Erythroblast (primary cell): ENCODE measurements at regions not wholly inside any gene's neighbourhood (a gene's known extent, or its start where the extent isn't known, plus 50 kb on each side); places are given as distances from the start of the nearest gene placed in this dataset.
"Not testable (repeated sequence)": the region's sequence is repeated elsewhere in the genome, so short reads cannot be mapped to it uniquely, and the experiment has no call there.

Source experiments
- DNase-seq, 2 experiments: peaks; one replicate each; lab custom pipeline; 2025; lab: John Stamatoyannopoulos, UW
- GATA1 ChIP-seq: IDR thresholded peaks from 2 replicates; pipeline ENCODE4 v1.6.1; 2011; ENCODE audit warnings: low read depth, mild to moderate bottlenecking, control low read depth, low read length, moderate library complexity
- POLR2A ChIP-seq: IDR thresholded peaks from 2 replicates; pipeline ENCODE4 v1.6.1; 2011; ENCODE audit warnings: mild to moderate bottlenecking, low read length

- TF ChIP-seq POLR2A (no peak), GATA1 (no peak)
- DNase-seq, result no peak
Observed at GRCh38 chr11:98657711-98658110, 363.0 kb upstream of the CNTN5 start.

DNA sequence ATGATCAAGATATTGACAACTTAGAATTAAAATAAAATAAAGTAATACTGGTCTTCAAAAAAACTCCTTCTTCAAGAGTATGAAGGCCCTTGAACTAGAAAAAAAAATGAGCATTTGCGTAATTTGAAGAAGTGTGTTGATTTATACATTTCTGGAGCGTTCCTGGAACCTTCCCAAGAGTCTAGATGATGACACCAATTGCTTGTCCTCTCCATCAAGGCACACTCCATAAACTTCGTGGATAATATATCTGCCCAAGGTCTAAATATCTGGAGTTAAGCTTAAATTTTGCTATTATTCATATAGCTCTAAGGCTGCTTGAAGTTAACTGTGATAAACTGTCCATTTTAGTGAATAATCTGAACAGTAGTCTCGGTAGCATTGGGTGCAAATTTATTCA is 361.3 kb upstream of the CNTN5 start:
- no peak for TF ChIP-seq GATA1
- no peak for TF ChIP-seq POLR2A
- DNase-seq, result no peak

DNA sequence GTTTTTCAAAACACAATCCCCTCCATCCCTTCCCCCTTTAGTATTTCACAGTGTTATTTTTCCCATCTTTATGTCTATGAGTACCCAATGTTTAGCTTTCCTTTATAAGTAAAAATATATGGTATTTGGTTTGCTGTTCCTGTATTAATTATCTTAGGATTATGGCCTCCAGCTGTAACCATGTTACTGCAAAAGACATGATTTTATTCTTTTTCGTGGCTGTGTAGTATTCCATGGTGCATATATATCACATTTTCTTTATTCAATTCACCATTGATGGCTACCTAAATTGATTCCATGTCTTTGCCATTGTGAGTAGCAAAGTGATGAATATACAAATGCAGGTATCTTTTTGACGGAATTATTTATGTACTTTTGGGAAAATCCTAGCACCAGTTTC is 346.4 kb upstream of the CNTN5 start:
- no peak for DNase-seq
- TF ChIP-seq POLR2A, result no peak
- TF ChIP-seq GATA1, result no peak

GRCh38 chr11:98679673-98680072 is 341.1 kb upstream of the CNTN5 start:
- TF ChIP-seq POLR2A, result no peak
- no peak for TF ChIP-seq GATA1
- no peak for DNase-seq

- no peak for DNase-seq
- no peak for TF ChIP-seq POLR2A
- TF ChIP-seq GATA1, result no peak
Observed at GRCh38 chr11:98701541-98701940, 319.2 kb upstream of the CNTN5 start.

DNA sequence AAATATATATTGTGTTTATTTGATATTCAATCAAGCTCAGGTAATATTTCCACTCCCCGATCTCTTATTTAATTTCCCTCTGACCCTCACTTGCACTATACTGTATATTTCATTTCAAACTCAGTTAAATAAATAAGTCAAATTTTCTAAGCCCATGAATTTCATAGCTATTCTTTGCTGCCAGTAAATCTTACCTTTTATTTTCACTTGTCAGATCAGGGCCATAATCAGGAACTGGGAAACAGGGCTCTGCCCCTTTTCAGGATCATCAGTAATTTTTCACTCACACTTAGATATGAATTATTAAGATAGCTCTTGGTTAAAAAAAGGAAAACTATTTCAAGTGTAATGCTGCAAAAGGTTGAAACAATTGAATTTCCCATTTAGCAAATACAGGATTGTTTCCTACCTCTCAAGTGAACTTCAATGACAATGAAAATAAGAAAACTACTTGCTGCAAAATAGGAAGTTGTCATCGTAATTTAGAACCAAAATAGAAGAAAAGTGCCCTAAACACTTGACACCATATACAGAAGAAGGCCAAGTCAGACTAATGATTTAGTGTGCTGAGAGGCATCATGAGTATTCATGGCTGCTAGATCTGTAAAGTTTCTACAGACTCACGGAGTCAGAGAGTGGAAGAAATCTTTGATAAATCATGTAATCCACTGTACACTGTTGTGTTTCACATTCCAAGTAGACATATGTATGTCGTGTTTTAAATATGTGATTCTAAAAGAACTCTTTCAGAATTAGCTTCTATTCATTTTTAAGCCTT is 316.8 kb upstream of the CNTN5 start:
- no peak for DNase-seq
- no peak for TF ChIP-seq GATA1
- TF ChIP-seq POLR2A, result no peak

DNA sequence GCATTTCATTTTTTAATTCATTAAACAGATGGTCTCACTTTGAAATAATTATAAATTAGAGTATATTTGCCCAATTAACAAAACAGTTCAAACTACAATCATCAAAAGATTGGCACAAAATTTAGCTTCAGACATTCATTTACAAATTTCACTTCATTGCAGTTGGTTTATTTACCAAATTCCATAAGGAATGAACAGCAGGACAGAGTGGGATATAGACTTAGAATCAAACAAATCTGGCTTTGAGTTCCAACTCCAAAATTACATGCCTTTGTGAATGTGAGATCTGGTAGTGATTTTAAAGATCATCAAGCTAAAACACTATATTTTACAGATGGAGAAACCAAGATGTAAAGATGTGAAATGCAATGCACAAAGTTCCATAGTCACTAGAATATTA is 310.7 kb upstream of the CNTN5 start:
- TF ChIP-seq POLR2A, result no peak
- no peak for TF ChIP-seq GATA1
- DNase-seq, result no peak

- no peak for TF ChIP-seq POLR2A
- TF ChIP-seq GATA1, result no peak
- DNase-seq, result no peak
Observed at GRCh38 chr11:98710986-98711385, 309.8 kb upstream of the CNTN5 start.

DNA sequence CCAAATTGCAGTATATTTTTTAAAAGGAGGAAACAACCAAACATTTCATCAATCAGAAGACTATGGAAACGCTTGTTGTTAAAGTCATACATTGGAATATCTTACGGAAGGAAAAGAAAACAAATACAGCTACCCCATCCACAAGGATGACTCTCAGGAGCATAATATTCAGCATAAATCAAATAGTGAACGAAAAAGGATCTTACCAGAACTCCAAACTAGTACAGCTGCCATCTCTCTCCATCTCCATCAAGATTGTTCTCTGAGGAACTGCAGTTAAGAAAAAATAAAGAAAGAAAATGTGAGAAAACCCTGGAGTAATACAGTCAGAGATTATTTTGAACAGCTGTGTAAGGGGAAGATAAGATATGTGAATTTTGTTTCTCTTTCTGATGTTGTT is 299.8 kb upstream of the CNTN5 start:
- TF ChIP-seq GATA1 (no peak), POLR2A (no peak)
- no peak for DNase-seq

GRCh38 chr11:98725471-98725870 is 295.3 kb upstream of the CNTN5 start:
- no peak for DNase-seq
- TF ChIP-seq GATA1, result no peak
- TF ChIP-seq POLR2A, result no peak

- no peak for DNase-seq
- no peak for TF ChIP-seq GATA1
Observed at GRCh38 chr11:98728421-98728820, 292.3 kb upstream of the CNTN5 start.

- TF ChIP-seq POLR2A (no peak), GATA1 (no peak)
- no peak for DNase-seq
Observed at GRCh38 chr11:98729118-98729517, 291.6 kb upstream of the CNTN5 start.

DNA sequence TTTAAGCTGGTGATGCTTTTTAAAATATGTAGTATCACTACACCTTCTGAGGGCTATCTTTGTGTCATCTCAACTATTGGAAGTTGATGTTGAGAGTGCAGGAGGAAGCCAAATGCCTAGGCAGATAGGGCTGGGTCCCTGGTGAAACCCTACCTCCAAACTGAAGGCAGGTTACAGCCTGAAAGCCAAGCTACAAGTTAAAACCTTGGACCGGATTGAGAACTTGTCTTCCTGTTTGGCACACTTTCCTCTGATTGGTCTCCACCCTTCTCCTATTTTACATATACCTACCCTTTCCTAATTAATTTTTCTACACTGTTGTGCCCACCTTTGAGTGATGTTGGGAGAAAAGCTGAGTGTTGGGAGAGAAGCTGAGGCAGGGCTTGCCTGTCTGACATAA is 287.8 kb upstream of the CNTN5 start:
- no peak for TF ChIP-seq POLR2A
- no peak for TF ChIP-seq GATA1
- DNase-seq, result no peak

- not testable (repeated sequence) for DNase-seq
Observed at GRCh38 chr11:98733378-98733777, 287.4 kb upstream of the CNTN5 start.

- no peak for DNase-seq
- TF ChIP-seq GATA1 (no peak), POLR2A (no peak)
Observed at GRCh38 chr11:98734686-98735085, 286.1 kb upstream of the CNTN5 start.

DNA sequence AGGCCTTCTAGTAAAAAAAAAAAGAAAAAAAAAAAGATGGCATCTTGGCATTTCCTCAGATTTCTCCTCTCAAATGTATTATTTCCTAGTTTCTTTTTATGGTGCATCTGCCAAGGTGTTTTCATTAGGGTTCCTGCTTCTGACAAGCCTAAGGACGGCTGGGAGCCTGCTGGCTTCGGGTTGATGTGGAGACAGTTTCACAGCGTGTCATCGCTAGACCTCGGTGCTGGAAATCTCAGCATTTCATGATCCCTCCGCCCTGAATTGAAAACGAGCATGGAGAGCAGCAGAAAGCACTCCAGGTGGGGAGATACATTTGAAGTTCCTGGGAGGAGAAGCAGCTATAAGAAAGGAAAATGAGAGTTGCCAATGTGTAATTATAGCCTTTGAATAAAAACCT is 283.9 kb upstream of the CNTN5 start:
- no peak for TF ChIP-seq POLR2A
- TF ChIP-seq GATA1, result no peak
- DNase-seq, result no peak

DNA sequence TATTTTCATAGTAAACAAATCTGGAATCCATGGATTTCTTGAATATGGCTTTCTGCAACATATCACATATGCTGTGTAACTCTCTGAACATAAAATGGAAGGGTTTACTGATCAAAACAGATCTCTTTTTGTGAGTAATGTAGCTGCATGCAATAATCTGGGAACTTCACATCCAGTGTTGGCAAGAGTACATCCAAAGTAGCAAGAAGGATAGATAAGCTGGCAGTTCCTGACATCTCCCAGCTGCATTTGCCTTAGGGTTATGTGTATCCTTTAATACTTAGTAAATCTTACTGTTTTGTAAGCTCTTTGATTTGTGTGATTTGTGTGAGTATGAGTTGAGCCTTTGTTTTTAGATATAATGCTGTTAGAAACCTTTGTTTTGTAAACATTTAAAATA is 280.4 kb upstream of the CNTN5 start:
- no peak for DNase-seq
- TF ChIP-seq POLR2A (no peak), GATA1 (no peak)

DNA sequence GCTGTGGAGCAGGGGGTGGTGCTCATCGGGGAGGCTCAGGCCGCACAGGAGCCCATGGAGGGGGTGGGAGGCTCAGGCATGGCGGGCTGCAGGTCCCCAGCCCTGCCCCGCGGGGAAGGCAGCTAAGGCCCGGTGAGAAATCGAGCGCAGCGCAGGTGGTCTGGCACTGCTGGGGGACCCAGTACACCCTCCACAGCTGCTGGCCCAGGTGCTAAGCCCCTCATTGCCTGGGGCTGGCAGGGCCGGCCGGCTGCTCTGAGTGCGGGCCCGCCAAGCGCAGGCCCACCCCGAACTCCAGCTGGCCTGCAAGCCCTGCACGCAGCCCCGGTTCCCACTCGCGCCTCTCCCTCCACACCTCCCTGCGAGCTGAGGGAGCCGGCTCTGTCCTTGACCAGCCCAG is 257.3 kb upstream of the CNTN5 start:
- DNase-seq, result not testable (repeated sequence)
